ENCODE measurements at regions not wholly inside any gene's neighbourhood (a gene's known extent, or its start where the extent isn't known, plus 50 kb on each side); places are given as distances from the start of the nearest gene placed in this dataset.

GRCh38 chr20:47418069-47418757 is 61.7 kb upstream of the ZMYND8 start:
- H3K4me3 ChIP-seq (ENCODE audit: low read depth, low read length): no peak overlapping the region
- TF ChIP-seq CTCF (IDR thresholded peaks at IDR 0.05; ENCODE audit: insufficient read depth, low read length, missing control alignments): no peak
- ChIA-PET POLR2A (no interaction called here), CTCF (interaction anchor here (0.7 kb wide), 1 partner anchor 9 kb away, joined by 4 read pairs; no protein-coding TSS in a partner anchor)
- no peak for DNase-seq (ENCODE audit: low read depth, low spot score)

- CTCF ChIA-PET: no interaction called here
- DNase-seq (ENCODE audit: low read depth, low spot score): no peak
- TF ChIP-seq CTCF (IDR thresholded peaks at IDR 0.05; ENCODE audit: insufficient read depth, low read length, missing control alignments): no peak
- H3K4me3 ChIP-seq (ENCODE audit: low read depth, low read length): no peak overlapping the region
- POLR2A ChIA-PET: no interaction called here
These were observed 63.5 kb upstream of the ZMYND8 start for GRCh38 chr20:47419953-47420514.

GRCh38 chr20:47421076-47421475 is 64.6 kb upstream of the ZMYND8 start:
- H3K4me3 ChIP-seq (ENCODE audit: low read depth, low read length): no peak overlapping the region
- no peak for DNase-seq (ENCODE audit: low read depth, low spot score)
- ChIA-PET POLR2A (no interaction called here), CTCF (interaction anchor here (0.6 kb wide), 1 partner anchor 25 kb away, joined by 3 read pairs; no protein-coding TSS in a partner anchor)
- TF ChIP-seq CTCF (IDR thresholded peaks at IDR 0.05; ENCODE audit: insufficient read depth, low read length, missing control alignments): no peak

DNA sequence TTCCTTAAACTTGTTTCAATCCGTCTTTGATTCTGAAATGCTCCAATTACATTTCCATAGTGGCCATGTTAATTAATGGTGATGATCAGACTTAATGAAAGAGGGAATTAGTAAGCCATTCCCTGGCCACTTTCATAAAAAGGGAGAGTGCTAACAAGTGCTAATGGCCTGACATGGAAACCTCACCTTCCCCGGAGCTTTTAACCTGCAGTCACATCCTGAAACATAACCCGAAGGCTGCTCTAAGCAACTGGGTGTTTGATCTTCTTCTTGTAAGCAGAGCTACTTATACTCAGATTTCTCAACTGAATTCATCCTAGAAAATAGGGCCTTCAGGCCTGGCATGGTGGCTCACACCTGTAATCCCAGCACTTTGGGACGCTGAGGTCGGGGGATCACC is 67.1 kb upstream of the ZMYND8 start:
- TF ChIP-seq CTCF (IDR thresholded peaks at IDR 0.05; ENCODE audit: insufficient read depth, low read length, missing control alignments): no peak
- ChIA-PET CTCF (interaction anchor here (1.2 kb wide), 1 partner anchor 39 kb away, joined by 4 read pairs; no protein-coding TSS in a partner anchor), POLR2A (no interaction called here)
- H3K4me3 ChIP-seq (ENCODE audit: low read depth, low read length): no peak overlapping the region
- DNase-seq (ENCODE audit: low read depth, low spot score): no peak

DNA sequence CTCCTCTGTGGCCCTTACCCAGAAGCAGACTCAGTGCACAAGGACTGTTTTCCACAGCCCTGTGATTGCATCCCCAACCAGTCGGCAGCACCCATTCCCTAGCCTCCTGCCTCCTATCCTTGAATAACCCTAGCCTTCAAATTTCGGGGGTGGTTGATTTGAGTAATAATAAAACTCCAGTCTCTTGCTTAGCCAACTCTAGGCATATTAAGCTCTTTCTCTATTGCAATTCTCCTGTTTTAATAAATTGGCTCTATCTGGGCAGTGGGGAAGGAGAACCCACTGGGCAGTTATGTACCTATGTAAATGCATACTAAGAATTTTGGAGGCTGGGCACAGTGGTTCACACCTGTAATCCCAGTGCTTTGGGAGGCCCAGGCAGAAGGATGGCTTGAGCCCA is 70.6 kb upstream of the ZMYND8 start:
- ChIA-PET CTCF (interaction anchor here (0.6 kb wide), 1 partner anchor 8 kb away, joined by 4 read pairs; no protein-coding TSS in a partner anchor), POLR2A (no interaction called here)
- H3K4me3 ChIP-seq (ENCODE audit: low read depth, low read length): no peak overlapping the region
- no peak for TF ChIP-seq CTCF (IDR thresholded peaks at IDR 0.05; ENCODE audit: insufficient read depth, low read length, missing control alignments)
- DNase-seq (ENCODE audit: low read depth, low spot score): no peak

DNA sequence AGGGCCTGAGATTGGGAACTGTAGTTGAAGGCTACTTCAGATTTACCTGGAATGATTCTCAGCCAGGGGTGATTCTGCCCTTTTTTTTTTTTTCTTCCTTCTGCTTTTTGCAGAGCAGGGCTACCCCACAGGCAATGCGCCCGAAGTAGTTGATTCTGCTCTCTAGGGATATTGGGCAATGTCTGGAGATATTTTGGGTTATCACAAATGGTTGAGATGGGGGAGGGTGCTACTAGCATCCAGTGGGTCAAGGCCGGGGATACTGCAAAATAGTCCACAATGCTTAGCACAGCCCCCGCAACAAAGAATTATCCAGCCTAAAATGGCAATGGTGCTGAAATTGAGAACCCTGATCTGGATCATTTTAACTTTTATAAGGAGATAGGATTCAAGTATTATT is 71.2 kb upstream of the ZMYND8 start:
- ChIA-PET CTCF (no interaction called here), POLR2A (no interaction called here)
- TF ChIP-seq CTCF (IDR thresholded peaks at IDR 0.05; ENCODE audit: insufficient read depth, low read length, missing control alignments): no peak
- H3K4me3 ChIP-seq (ENCODE audit: low read depth, low read length): no peak overlapping the region
- DNase-seq (ENCODE audit: low read depth, low spot score): no peak
